Hematopoietic multipotent progenitor cell treated with erythropoietin and hydrocortisone succinate and interleukin-3 and kit ligand, for 8 days (in vitro differentiated cells): ENCODE measurements at regions not wholly inside any gene's neighbourhood (a gene's known extent, or its start where the extent isn't known, plus 50 kb on each side); places are given as distances from the start of the nearest gene placed in this dataset.

Experiments
- DNase-seq: peaks from one replicate; pipeline ENCODE4 v3.0.0-alpha.2; 2015

DNA sequence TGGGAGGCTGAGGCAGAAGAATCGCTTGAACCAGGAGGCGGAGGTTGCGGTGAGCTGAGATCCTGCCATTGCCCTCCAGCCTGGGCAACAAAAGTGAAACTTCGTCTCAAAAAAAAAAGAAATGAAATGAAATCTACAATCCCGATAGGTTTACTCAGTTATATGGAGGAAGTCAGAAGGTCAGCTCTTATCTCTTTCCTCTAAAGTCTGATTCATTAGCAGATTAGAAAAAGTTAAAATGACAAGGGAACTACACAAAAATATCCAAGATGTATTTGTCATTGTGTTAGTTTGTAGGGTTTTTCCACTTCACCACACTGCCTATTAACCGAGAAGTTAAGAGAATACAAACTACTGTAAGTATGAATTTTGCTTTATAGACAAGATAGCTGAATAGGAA is 420.6 kb downstream of the SHQ1 start:
- DNase-seq, result no peak

- DNase-seq, result no peak
These were observed 421.4 kb downstream of the SHQ1 start for GRCh38 chr3:72426618-72427397.

DNA sequence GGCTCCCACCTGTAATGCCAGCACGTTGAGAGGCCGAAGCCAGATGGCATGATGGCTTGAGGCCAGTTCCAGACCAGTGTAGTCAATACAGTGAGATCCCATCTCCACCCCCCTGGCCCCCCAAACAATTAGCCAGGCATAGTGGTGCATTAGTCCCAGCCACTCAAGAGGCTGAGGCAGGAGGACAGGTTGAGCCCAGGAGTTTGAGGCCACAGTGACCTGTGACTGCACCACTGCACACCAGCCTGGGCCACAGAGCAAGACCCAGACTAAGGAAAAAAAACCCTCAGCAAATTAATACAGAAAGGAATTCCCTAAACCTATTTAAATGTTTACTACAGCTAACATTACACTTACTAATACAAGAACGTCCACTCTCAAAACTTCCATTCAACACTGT is 424.6 kb downstream of the SHQ1 start:
- DNase-seq, result no peak

GRCh38 chr3:72421786-72422185 is 426.5 kb downstream of the SHQ1 start:
- DNase-seq, result no peak

GRCh38 chr3:72421126-72421525 is 427.1 kb downstream of the SHQ1 start:
- no peak for DNase-seq

GRCh38 chr3:72418856-72419255 is 429.4 kb downstream of the SHQ1 start:
- DNase-seq, result no peak

DNA sequence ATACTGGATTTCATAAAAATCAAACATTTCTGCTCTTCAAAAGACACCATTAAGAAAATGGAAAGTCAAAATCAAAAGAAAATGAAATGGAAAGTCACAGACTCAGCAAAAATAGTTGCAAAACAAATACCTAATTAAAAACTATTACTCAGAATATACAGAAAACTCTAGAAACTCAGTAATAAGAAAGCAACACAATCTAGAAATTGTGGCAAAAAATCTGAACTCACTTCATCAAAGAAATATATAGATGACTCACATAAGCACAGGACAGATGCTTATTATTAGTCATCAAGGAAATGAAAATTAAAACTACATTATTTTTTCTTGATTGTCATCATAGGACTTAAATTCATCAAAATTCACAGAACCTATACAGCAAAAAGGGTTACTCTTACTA is 430.0 kb downstream of the SHQ1 start:
- DNase-seq, result no peak

DNA sequence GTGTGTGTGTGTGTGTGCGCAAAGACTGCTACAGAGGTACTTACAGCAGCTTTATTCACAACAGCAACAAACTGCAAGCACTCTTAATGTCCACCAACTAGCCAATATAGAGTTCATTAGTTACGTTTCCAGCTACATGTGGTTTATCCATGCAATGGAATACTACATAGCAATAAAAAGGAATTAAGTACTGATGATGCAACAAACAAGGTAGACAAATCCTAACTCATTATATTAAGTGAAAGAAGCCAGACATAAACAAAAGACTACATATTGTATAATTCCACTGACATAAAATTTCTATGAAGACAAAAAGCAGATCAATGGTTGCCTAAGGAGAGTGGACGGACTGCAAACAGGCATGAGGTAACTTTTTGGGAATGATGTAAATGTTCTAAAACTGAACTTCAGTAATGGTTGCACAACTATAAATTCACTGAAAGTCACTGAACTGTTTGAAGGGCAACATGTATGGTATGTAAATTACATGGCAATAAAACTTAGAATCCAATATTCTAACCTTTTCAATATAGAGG is 433.7 kb downstream of the SHQ1 start:
- no peak for DNase-seq

- peak; percentile 51 for DNase-seq
These were observed 435.0 kb downstream of the SHQ1 start for GRCh38 chr3:72413228-72413627.

DNA sequence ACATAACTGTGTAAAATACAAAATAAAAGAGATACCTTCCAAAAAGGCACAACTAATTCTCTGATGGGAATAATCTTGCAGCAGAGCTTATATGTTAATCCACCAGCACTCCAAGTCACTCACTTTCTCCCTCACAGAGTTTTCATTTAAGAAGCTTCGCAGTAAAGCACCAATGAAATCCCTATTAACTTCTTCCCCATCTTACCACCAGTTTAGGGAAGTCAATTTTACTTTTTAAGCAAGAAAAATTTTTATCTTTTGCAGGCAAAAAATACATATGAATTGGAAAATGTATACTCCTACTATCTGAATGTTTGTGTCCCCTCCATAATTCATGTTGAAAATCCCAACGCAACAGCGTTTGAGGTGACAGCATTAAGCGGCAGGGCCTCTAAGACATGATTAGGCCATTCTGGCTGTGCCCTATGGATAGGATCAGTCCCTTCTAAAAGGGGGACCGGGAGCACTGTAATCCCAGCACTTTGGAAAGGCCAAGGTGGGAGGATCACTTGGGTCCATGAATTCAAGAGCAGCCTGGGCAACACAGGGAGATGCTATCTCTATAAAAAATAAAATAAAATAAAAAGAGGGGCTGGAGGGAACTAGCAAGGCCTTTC is 435.8 kb downstream of the SHQ1 start:
- DNase-seq, result no peak

DNA sequence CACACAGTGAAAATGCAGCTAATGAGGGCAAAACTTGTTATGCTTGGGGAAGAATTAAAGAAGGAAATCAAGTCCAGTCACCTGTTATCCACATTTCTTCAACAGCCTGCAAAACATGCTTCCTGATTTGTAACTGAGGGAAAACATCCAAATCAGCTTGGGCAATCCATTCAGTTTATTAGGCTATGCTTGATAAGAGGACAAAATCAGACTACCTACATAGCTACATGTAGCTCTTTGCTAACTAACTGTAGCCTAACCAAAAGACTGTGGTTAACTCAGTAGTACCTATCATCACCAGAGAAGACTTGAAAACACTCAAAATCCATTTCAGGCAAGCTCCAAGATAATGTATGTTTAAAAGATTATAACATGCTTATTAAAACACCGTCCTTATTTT is 436.4 kb downstream of the SHQ1 start:
- no peak for DNase-seq

GRCh38 chr3:72411126-72411525 is 437.1 kb downstream of the SHQ1 start:
- DNase-seq, result no peak

GRCh38 chr3:72408983-72409779 is 439.1 kb downstream of the SHQ1 start:
- no peak for DNase-seq

GRCh38 chr3:72407766-72408165 is 440.5 kb downstream of the SHQ1 start:
- DNase-seq, result no peak

- DNase-seq, result no peak
These were observed 442.2 kb downstream of the SHQ1 start for GRCh38 chr3:72405943-72406566.

DNA sequence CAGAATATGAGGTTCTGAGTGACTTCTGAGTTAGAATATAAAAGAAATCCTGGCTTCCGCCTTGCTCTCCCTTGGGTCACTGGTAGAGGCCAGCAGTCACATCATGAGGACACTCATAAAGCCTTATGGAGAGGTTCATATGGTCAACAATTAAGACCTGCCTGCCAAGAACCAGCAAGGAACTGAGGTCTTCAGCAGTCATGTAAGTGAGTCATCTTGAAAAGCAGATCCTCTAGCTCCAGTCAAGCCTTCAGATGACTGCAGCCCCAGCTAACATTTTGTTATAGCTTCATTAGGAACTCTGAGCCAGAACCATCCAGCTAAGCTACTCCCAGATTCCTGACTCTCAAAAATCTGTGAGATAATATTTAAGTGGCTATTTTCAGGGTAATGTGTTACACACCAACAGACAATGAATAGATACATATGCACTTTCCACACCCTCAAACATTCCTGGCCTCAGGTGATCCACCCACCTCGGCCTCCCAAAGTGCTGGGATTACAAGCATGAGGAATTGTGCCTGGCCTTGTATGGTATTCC is 447.2 kb downstream of the SHQ1 start:
- DNase-seq, result no peak

DNA sequence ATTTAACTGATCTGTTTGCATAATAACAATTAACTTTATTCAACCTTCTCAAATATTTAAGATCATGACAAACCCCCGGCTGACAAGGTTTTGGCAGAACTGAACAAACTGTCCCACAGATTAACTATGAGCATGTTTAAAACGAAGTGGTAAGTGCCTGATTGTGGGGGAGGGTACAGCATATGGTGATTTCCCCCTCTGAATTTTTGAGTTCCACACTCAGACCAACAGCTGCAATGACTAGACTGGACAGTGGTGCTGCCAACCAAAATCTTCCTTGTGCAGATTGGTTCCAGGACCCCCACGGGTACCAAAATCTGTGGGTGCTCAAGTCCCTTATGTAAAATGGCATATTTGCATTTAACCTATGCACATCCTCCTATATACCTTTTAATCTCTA is 449.5 kb downstream of the SHQ1 start:
- DNase-seq, result no peak

GRCh38 chr3:72397586-72397985 is 450.7 kb downstream of the SHQ1 start:
- no peak for DNase-seq

GRCh38 chr3:72396899-72397298 is 451.3 kb downstream of the SHQ1 start:
- no peak for DNase-seq

GRCh38 chr3:72395776-72396311 is 452.4 kb downstream of the SHQ1 start:
- DNase-seq, result no peak

DNA sequence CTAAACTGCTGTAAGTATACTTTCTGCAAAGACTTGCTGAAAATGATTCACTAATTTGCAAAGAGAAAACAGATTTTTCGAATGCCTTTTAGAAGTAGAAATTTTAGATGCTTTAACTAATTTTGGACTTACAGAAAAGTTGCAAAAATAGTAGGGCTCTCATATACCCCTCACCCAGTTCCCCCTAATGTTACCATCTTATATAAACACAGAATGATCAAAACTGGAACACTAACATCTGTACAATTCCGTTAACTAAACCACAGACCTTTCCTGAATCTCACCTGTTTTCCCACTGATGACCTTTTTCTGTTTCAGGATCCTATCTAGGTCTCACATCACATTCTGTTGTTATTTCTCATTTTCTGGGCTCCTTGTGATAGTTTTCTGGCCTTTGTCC is 454.8 kb downstream of the SHQ1 start:
- no peak for DNase-seq

DNA sequence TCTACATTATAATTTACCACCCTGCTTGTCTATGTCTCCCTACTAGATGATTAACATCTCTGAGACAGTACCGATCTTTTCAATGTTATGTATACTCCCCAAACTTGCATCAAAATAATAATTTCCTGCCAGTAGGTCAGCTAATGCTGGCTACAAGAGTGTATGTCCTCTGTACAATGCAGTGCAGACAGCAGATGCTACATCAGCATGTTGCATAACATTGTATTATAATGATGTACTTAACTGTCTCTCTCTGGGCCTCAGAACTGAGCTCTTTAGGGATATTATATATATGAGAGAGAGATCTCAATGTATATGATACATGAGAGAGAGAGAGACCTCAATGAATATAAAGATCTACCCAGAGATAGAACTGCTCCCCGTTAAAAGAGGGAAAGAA is 456.6 kb downstream of the SHQ1 start:
- DNase-seq, result no peak

GRCh38 chr3:72390841-72391240 is 457.4 kb downstream of the SHQ1 start:
- no peak for DNase-seq
